ENCODE measurements at regions not wholly inside any gene's neighbourhood (a gene's known extent, or its start where the extent isn't known, plus 50 kb on each side); places are given as distances from the start of the nearest gene placed in this dataset.

DNA sequence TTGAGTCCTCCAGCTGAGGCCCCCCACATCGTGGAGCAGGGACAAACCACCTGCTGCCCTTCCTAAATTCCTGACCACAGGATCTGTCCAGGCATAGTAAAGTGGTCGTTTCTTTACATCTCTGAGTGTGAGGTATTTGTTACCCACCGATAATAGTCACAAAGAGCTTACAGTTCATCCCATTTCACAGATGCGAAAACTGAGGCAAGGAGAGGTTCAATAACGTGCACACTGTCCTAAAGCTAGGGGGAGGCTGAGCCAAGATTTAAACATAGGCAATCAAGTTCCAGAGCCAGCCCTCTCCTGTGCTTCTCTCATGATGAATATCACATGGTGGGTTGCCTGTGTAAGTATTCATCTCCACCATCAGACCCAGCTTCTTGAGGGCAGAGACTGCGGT is 135.4 kb downstream of the CCT6B start:
- DNase-seq (ENCODE audit: low read depth, low spot score), result no peak

DNA sequence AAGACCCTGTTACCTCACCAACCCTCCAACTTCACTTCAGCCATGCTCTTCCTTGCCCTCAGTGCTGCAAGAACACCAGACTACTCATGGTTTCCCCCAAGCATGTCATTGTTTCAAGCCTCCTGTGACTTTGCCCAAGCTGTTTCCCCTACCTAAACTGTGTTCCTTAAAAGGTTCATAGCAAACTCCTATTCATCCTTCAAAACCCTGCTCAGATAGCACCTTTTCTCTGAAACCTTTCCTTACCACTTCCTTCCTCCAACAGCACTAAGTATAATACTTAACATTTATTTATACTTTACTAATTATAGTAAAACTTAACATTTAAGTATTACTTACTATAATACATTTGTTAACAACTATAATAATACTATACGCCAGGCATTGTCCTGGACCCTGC is 136.2 kb downstream of the CCT6B start:
- no peak for DNase-seq (ENCODE audit: low read depth, low spot score)

- no peak for DNase-seq (ENCODE audit: low read depth, low spot score)
These were observed 138.2 kb downstream of the CCT6B start for GRCh38 chr17:34823023-34823422.

DNA sequence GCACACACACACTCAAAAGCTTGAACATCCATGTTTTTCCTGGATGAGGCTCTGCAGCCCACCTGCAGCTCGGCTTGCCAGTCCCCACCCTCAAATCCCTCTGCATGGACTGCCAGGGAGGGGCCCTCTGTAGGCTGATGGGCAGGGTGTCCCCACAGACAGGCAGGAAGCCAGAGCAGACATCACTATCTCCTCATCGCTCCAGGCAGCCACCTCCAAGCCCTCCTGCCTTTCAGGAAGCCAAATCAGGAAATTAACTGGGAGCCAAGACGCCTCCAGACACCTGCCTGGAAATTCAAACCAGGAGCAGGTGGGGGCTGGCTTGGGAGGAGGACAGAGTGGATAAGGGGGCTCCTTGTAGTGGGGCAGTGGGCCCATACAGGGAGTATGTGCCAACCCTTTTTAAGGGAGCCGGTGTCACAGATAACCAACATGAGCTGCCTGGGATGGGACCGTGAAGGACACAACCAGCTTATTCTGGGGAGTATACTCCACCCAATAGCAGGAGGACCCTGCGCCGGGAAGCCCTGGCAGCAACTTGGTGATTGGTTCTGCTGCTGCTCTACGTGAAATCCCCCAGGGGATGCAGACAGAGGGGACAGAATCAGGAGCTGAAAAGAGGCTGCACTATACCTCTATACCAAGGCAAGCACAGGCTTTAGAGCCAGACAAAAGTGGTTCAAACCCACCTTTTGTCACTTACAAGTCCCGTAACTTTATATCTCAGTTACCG is 139.1 kb downstream of the CCT6B start:
- DNase-seq (ENCODE audit: low read depth, low spot score), result peak; percentile 22

GRCh38 chr17:34820922-34821321 is 140.3 kb downstream of the CCT6B start:
- peak; percentile 67 for DNase-seq (ENCODE audit: low read depth, low spot score)

DNA sequence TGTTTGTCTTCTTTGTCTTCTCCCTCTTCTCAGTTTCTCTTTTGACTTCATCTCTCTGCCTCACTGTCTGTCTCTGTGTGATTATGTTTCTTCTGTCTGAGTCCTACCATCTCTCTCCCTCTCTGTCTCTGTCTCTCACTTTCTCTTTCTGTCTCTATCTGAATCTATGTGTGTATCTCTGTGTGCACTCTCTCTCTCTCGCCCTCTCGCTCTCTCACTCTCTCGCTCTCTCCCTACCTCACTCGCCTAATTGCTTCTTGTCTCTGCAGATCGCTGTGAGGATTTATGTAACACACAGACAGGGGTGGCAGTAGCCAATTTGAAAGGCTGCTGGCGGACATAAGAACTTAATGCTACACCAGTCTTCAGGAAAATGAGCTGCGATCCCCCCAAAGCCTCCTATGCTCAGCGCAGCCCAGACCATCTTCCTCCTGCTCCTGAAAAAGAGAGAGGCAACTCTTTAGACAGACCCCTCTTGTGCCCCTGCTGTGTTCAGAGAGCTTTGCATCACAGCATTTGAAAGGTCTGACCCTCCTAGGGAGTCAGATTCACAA is 140.9 kb downstream of the CCT6B start:
- DNase-seq (ENCODE audit: low read depth, low spot score), result peak; percentile 59

DNA sequence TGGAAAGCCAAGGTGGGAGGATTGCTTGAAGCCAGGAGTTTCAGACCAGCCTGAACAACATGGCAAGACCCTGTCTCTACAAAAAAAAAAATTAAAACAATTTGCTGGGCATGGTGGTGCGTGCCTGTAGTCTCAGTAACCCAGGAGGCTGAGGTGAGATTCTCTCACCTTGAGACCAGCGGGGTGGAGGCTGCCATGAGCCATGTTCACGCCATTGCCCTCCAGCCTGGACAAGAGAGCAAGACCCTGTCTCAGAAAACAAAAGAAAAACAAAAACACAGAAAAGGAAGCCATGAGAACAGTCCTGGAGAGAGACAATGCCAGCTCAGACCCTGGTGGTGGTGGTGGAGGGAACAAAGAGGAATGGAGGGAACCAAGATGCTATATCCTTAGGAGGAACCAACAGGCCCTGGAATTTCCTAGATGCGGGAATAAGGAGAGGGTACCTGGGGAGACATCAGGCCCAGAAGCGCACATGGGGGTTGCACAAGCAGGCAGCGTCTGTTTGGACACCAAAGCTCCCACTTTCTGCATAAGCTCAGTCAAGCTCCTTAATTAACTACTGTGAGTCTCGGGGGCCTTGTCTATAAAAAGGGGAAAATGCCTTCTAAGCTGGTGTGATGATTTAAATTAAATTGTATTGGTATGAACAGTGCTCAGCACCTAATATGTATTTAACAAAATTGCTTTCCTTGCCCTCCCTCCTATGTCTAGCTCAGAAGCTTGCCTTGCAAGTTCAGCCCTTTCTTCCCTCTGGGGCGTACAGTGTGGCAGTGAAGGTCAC is 143.8 kb downstream of the CCT6B start:
- DNase-seq (ENCODE audit: low read depth, low spot score), result no peak

GRCh38 chr17:34816848-34817247 is 144.4 kb downstream of the CCT6B start:
- peak; percentile 88 for DNase-seq (ENCODE audit: low read depth, low spot score)

GRCh38 chr17:34813290-34813689 is 148.0 kb downstream of the CCT6B start:
- no peak for DNase-seq (ENCODE audit: low read depth, low spot score)

GRCh38 chr17:34811561-34811960 is 149.7 kb downstream of the CCT6B start:
- DNase-seq (ENCODE audit: low read depth, low spot score), result no peak

- DNase-seq (ENCODE audit: low read depth, low spot score), result no peak
These were observed 160.6 kb downstream of the CCT6B start for GRCh38 chr17:34800661-34801060.

- no peak for DNase-seq (ENCODE audit: low read depth, low spot score)
These were observed 161.5 kb downstream of the CCT6B start for GRCh38 chr17:34799751-34800150.

- peak; percentile 68 for DNase-seq (ENCODE audit: low read depth, low spot score)
These were observed 162.7 kb downstream of the CCT6B start for GRCh38 chr17:34798581-34798980.

- peak; percentile 87 for DNase-seq (ENCODE audit: low read depth, low spot score)
These were observed 163.5 kb downstream of the CCT6B start for GRCh38 chr17:34797720-34798119.

- DNase-seq (ENCODE audit: low read depth, low spot score), result no peak
These were observed 167.9 kb downstream of the CCT6B start for GRCh38 chr17:34793231-34793908.

GRCh38 chr17:34788696-34789095 is 172.6 kb downstream of the CCT6B start:
- no peak for DNase-seq (ENCODE audit: low read depth, low spot score)

DNA sequence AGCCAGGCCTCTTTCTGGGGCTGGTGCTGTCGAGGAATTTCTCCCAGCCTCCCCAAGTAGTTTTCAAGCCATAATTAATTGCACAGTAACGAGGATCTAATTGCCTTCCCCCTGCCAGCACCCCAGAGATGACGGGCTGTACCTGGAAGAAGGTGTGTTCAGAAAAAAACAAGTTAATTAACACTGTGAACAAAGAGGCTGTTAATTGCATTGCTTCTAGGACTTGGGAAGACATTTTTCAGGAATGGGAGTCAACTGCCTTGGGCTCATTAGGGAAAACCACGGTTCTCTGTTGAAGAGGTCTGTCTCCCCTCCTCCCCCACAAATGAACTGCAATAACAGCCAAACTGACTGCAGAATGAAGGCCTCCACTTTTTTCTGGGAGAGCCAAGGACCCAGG is 176.7 kb downstream of the CCT6B start:
- DNase-seq (ENCODE audit: low read depth, low spot score), result no peak

GRCh38 chr17:34782271-34782670 is 179.0 kb downstream of the CCT6B start:
- no peak for DNase-seq (ENCODE audit: low read depth, low spot score)

DNA sequence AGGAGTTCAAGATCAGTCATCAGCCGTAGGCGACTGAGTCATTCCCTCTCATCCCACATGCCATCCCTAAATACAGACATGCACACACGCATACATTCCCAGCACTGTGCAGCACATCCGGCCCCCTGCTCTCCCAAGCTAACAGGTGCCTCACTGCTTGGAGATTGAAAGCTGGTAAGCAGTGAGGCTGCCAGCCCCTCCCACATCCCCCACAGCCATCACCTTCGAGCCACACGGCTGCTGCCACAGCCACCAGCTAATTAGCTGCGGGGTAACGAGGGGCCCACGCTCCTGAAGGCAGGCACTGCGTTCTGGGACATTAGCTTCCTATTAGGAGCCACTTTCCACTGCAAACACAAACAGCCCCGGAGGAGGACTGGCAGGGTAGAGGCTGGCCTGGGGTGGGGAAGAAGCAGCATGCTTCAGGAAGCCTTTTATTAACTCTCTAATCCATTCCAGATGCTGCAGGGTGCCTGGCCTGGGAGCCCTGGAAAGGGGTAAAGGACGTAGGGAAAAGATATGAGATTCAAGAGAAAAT is 179.6 kb downstream of the CCT6B start:
- no peak for DNase-seq (ENCODE audit: low read depth, low spot score)

- DNase-seq (ENCODE audit: low read depth, low spot score), result no peak
These were observed 180.2 kb downstream of the CCT6B start for GRCh38 chr17:34781071-34781470.

GRCh38 chr17:34780438-34780837 is 180.8 kb downstream of the CCT6B start:
- no peak for DNase-seq (ENCODE audit: low read depth, low spot score)

All from ELF-1 (cell line).